ENCODE measurements at regions not wholly inside any gene's neighbourhood (a gene's known extent, or its start where the extent isn't known, plus 50 kb on each side); places are given as distances from the start of the nearest gene placed in this dataset.

GRCh38 chr4:121462660-121463261 is 81.9 kb upstream of the QRFPR start:
- no peak overlapping the region for H3K4me3 ChIP-seq (ENCODE audit: low read depth, low read length)
- TF ChIP-seq CTCF (IDR thresholded peaks at IDR 0.05; ENCODE audit: control insufficient read depth, extremely low read depth, insufficient read depth): peak; percentile 83
- peak; percentile 61 for DNase-seq (ENCODE audit: low read depth)

GRCh38 chr4:121459026-121459425 is 78.2 kb upstream of the QRFPR start:
- no peak for DNase-seq (ENCODE audit: low read depth)
- no peak overlapping the region for H3K4me3 ChIP-seq (ENCODE audit: low read depth, low read length)
- no peak for TF ChIP-seq CTCF (IDR thresholded peaks at IDR 0.05; ENCODE audit: control insufficient read depth, extremely low read depth, insufficient read depth)

- H3K4me3 ChIP-seq (ENCODE audit: low read depth, low read length): no peak overlapping the region
- DNase-seq (ENCODE audit: low read depth): no peak
- TF ChIP-seq CTCF (IDR thresholded peaks at IDR 0.05; ENCODE audit: control insufficient read depth, extremely low read depth, insufficient read depth): no peak
Observed at GRCh38 chr4:121457278-121457875, 76.6 kb upstream of the QRFPR start.

- no peak for DNase-seq (ENCODE audit: low read depth)
- no peak for TF ChIP-seq CTCF (IDR thresholded peaks at IDR 0.05; ENCODE audit: control insufficient read depth, extremely low read depth, insufficient read depth)
- H3K4me3 ChIP-seq (ENCODE audit: low read depth, low read length): no peak overlapping the region
Observed at GRCh38 chr4:121455285-121455684, 74.5 kb upstream of the QRFPR start.

- no peak overlapping the region for H3K4me3 ChIP-seq (ENCODE audit: low read depth, low read length)
- DNase-seq (ENCODE audit: low read depth): no peak
- TF ChIP-seq CTCF (IDR thresholded peaks at IDR 0.05; ENCODE audit: control insufficient read depth, extremely low read depth, insufficient read depth): no peak
Observed at GRCh38 chr4:121454251-121454979, 73.6 kb upstream of the QRFPR start.

- H3K4me3 ChIP-seq (ENCODE audit: low read depth, low read length): no peak overlapping the region
Observed at GRCh38 chr4:121451310-121451709, 70.5 kb upstream of the QRFPR start.

More at GRCh38 chr4:121451310-121451709, 70.5 kb upstream of the QRFPR start:
- no peak for TF ChIP-seq CTCF (IDR thresholded peaks at IDR 0.05; ENCODE audit: control insufficient read depth, extremely low read depth, insufficient read depth)
- no peak for DNase-seq (ENCODE audit: low read depth)
